GM10266 (cell line): ENCODE measurements at regions not wholly inside any gene's neighbourhood (a gene's known extent, or its start where the extent isn't known, plus 50 kb on each side); places are given as distances from the start of the nearest gene placed in this dataset.
A peak's percentile ranks its signal among the peaks of the same experiment; 100 is the strongest.

Source experiments
- DNase-seq: peaks from one replicate; pipeline ENCODE4 v3.0.0; 2012; ENCODE audit errors: extremely low spot score
- TF ChIP-seq, protein P1 (sequence below): IDR thresholded peaks from 2 replicates; pipeline ENCODE4 v1.5.1; 2012; ENCODE audit warnings: mild to moderate bottlenecking, low read depth; ENCODE audit not compliant: control insufficient read depth, insufficient read depth; ENCODE audit errors: missing control alignments

DNA sequence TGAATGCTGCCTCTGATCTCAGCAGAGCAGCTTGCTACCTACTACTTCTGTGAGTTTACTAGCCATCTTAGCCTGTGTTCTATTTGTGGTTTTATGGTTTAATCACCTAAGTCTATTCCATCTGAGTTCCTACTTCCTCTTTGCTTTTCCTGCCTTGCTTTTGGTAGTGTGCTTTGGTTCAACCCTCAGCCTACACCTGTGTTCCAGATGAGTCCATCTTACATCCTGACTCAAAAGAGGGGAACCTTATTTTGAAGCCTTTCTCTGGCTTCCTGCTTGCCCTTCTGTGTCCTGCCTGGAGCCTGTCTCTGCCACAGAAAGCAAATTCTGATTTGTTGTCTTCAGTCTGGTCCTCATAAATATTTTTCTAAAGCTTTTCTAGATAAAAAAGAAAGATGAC, 530.3 kb upstream of the MEX3C start:
- TF ChIP-seq, protein P1, sequence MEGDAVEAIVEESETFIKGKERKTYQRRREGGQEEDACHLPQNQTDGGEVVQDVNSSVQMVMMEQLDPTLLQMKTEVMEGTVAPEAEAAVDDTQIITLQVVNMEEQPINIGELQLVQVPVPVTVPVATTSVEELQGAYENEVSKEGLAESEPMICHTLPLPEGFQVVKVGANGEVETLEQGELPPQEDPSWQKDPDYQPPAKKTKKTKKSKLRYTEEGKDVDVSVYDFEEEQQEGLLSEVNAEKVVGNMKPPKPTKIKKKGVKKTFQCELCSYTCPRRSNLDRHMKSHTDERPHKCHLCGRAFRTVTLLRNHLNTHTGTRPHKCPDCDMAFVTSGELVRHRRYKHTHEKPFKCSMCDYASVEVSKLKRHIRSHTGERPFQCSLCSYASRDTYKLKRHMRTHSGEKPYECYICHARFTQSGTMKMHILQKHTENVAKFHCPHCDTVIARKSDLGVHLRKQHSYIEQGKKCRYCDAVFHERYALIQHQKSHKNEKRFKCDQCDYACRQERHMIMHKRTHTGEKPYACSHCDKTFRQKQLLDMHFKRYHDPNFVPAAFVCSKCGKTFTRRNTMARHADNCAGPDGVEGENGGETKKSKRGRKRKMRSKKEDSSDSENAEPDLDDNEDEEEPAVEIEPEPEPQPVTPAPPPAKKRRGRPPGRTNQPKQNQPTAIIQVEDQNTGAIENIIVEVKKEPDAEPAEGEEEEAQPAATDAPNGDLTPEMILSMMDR = no peak
- peak; percentile 25 for DNase-seq

DNA sequence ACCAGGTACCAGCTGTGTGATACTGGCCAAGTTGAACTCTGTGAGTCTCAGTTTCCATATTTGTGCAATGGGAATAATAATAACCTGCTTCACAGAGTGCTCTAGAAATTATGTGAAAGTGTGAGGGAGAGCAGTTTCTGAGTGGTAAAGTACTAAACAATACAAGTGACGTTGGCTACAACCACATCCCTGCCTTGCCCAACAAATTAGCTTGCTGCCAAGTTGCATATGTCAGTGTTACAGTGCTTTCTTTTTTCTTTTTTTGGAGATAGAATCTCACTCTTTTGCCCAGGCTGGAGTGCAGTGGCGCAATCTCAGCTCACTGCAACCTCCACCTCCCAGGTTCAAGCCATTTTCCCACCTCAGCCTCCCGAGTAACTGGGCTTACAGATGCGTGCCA, 533.6 kb upstream of the MEX3C start:
- DNase-seq = no peak
- TF ChIP-seq, protein P1 = no peak

DNA sequence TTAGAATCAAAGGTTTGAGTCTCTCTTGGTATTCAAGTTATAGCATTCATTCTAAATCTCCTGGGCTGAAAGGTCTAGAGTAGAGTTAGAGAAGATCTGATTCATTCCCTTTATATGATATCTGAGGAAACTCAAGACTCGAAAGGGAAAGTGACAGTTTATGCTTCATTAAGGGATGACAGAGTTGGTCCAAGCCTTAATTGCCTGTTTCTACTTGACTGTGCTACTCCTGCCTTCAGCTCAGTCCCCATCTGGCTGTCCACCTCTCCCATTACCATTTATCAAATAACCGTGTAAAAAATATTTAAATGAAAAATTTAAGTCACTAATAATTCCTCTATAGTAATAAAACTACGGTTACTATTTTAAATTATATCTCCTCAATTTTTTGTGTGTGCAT, 537.1 kb upstream of the MEX3C start:
- TF ChIP-seq, protein P1 = no peak
- DNase-seq = no peak

DNA sequence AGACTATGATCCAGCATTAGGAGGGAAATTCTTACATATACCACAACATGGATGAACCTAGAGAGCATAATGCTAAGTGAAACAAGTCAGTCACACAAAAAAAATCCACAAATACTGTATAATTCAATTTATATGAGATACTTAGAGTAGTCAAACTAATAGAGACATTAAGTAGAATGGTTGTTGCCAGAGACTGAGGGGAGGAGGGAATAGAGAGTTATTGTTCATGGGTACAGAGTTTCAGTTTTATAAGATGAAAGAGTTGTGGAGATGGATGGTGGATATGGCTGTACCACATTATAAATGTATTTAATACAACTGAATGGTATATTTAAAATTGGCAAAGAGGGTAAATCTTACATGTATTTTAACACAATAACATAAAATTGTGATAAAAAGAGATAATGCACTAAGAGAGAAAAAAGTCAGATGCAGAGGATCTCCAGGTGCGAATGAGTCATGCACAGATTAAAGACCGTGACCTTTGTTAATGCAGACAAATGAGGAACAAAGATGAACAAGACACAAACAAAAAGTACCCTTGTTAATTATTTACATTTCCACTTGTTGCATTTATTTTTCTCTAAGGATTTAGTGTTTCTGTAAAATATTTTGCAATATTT, 541.7 kb upstream of the MEX3C start:
- peak; percentile 40 for DNase-seq
- TF ChIP-seq, protein P1 = no peak

DNA sequence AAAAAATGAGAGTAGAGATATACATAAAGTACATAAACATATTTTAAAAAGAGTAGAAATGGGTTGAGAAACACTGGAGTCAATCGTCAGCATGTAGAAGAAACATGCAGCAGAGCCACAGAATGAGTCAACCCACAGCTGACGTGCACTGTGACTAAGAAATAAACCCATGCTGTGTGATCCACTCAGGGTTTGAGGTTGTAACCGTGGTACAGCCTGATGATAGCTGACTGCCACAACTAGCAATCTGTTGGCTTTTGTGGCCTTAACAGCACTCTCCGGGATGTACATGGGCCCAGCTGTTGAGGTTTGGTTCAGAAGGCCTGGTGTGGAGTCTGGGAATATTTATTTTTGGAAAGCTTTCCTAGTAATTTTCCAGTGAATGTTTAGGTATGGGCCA, 554.4 kb upstream of the MEX3C start:
- TF ChIP-seq, protein P1 = no peak
- DNase-seq = no peak

DNA sequence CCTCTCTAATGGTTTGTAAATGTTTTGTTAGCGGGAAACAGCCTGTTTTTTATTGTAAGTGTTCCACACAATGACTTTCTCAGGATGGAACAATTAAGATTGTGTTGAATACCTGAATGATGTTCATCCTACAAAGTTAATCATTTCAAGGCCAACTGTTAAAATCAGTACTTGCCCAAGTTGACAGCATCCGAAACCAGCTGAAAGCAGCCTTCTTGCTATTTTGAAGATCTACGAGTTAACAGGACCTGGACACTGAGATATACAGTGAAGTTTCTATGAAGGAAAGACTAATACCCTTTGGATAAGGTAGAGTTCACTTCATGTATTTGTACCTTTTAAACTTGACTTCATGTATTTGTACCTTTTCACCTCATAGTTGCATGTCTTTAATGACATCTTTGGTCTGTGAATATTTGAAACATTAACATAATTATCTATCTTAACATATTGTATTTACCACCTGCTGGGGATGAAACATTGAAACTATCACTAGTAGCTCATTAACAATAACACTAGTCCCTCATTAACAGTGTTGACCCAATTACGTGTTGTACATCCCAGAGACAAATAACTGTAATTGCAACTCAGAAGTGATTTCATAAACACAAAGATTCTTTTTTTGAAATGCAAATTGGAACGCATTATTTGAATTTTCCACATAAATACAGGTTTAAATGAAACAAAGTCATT, 556.0 kb upstream of the MEX3C start:
- TF ChIP-seq, protein P1 = no peak
- DNase-seq = no peak

DNA sequence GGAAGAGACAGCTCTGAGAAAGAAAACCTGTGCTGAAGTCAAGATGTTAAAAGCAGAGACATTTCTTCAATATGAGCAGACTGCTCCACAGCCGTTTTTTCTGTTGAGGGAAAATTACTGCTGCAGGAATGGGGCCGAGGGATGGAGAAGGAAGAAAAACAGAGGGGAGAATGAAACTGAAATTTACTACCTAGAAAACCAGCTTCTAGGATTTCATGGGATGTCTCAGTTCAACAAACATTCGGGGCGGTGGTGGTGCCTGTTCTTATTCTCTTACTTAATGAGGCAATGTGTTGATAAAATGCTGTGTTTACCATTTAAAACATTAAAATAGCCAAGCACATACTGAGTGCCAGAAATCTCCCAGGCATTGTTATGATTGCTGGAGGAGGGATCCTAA, 557.1 kb upstream of the MEX3C start:
- DNase-seq = no peak

More for the DNA sequence above, 557.1 kb upstream of the MEX3C start:
- TF ChIP-seq, protein P1 = no peak
